Astrocyte of the spinal cord (primary cell): ENCODE measurements at regions not wholly inside any gene's neighbourhood (a gene's known extent, or its start where the extent isn't known, plus 50 kb on each side); places are given as distances from the start of the nearest gene placed in this dataset.
A peak's percentile ranks its signal among the peaks of the same experiment; 100 is the strongest.

Source experiments
- DNase-seq: peaks from one replicate; pipeline ENCODE4 v3.0.0; 2011; ENCODE audit warnings: low read depth, low spot score
- H3K4me3 ChIP-seq: 2 replicates; pipeline ENCODE4 v1.5.1; 2011; ENCODE audit warnings: low read depth, mild to moderate bottlenecking, low read length, moderate library complexity
- CTCF ChIP-seq: IDR thresholded peaks from 2 replicates; pipeline ENCODE4 v1.5.1; 2012; ENCODE audit warnings: low read depth, mild to moderate bottlenecking, low read length, inconsistent platforms
- in situ Hi-C: cut with HindIII; loops from 2 replicates; pipeline ENCODE4 v1.10.0; 2017; ENCODE audit warnings: low sequenced_read_pairs

GRCh38 chr3:152778022-152778421 lies 56.9 kb upstream of the P2RY1 start:
- TF ChIP-seq CTCF = no peak
- in situ Hi-C loops = no loop called here
- no peak overlapping the region for H3K4me3 ChIP-seq

GRCh38 chr3:152779653-152780052 lies 55.3 kb upstream of the P2RY1 start:
- in situ Hi-C loops = no loop called here
- peak; percentile 46 for DNase-seq
- TF ChIP-seq CTCF = no peak
- H3K4me3 ChIP-seq = no peak overlapping the region

More at GRCh38 chr3:152778022-152778421, 56.9 kb upstream of the P2RY1 start:
- DNase-seq = no peak

GRCh38 chr3:152780553-152780952 lies 54.4 kb upstream of the P2RY1 start:
- in situ Hi-C loops = no loop called here
- no peak overlapping the region for H3K4me3 ChIP-seq
- peak; percentile 8 for DNase-seq
- no peak for TF ChIP-seq CTCF

GRCh38 chr3:152785051-152785450 lies 49.9 kb upstream of the P2RY1 start:
- DNase-seq = no peak
- H3K4me3 ChIP-seq = no peak overlapping the region
- in situ Hi-C loops = no loop called here
- no peak for TF ChIP-seq CTCF
